ENCODE measurements at regions not wholly inside any gene's neighbourhood (a gene's known extent, or its start where the extent isn't known, plus 50 kb on each side); places are given as distances from the start of the nearest gene placed in this dataset.

GRCh38 chr6:27528714-27529113 lies 55.8 kb upstream of the ZNF184 start:
- TF ChIP-seq ZNF302 (CRISPR knock-in tag; IDR thresholded peaks at IDR 0.05) (no peak), MYC (IDR thresholded peaks at IDR 0.05; ENCODE audit: borderline replicate concordance, low read length) (no peak), SMC3 (IDR thresholded peaks at IDR 0.05) (no peak), ELK1 (IDR thresholded peaks at IDR 0.05; ENCODE audit: low read depth, low read length) (no peak), JUNB (IDR thresholded peaks at IDR 0.05) (no peak), BHLHE40 (IDR thresholded peaks at IDR 0.05; ENCODE audit: low read depth, low read length) (no peak), ZSCAN20 (CRISPR knock-in tag; IDR thresholded peaks at IDR 0.05) (no peak)
- Histone ChIP-seq H3K4me3 (no peak overlapping the region), H3K4me2 (no peak overlapping the region), H3K4me1 (peaks cover 9% of the 10 kb centered on the region; the same call in 1 of the 3 replicates), H3K9me3 (no peaks in the 10 kb centered on the region), H3K27ac (no peak overlapping the region)
- DNase-seq (ENCODE audit: low read depth in 1 of 2, low spot score in 1 of 2) (no peak), FAIRE-seq (no peak), ATAC-seq (no peak)
- ChIA-PET CTCF (no interaction called here), POLR2A (no interaction called here)

Small RNAs in the stretch of these regions (small RNA-seq; reads per million reads assigned to genes)
- gene AL031229.1 (0 reads per million in 6 experiments), gene HIST1H4PS1 (0 to 0.25 (median 0) reads per million in 6 experiments), gene RNU6-471P (0 reads per million in 6 experiments)
